SK-N-SH treated with all-trans-retinoic acid at 6 μM for 48 hours (cell line): ENCODE measurements at regions not wholly inside any gene's neighbourhood (a gene's known extent, or its start where the extent isn't known, plus 50 kb on each side); places are given as distances from the start of the nearest gene placed in this dataset.

Experiments
- ARNTL ChIP-seq: fragments of 450-650 bp; formaldehyde crosslinking; IDR thresholded peaks from 2 replicates; pipeline ENCODE4 v1.5.0; 2020; ENCODE audit warnings: low read depth, mild to moderate bottlenecking, moderate library complexity, borderline replicate concordance
- BACH2 ChIP-seq: fragments of 250-450 bp; sonication (Bioruptor Pico); IDR thresholded peaks from 2 replicates; pipeline ENCODE4 v1.9.0; 2021; ENCODE audit warnings: mild to moderate bottlenecking, borderline replicate concordance
- CSDC2 ChIP-seq: fragments of 250-450 bp; sonication (Bioruptor Pico); IDR thresholded peaks from 2 replicates; pipeline ENCODE4 v1.5.0; 2020; ENCODE audit warnings: mild to moderate bottlenecking, moderate library complexity
- GLIS3 ChIP-seq: fragments of 250-450 bp; sonication (Bioruptor Pico); IDR thresholded peaks from 2 replicates; pipeline ENCODE4 v1.5.0; 2020; ENCODE audit warnings: mild to moderate bottlenecking, moderate library complexity
- ISL1 ChIP-seq: fragments of 250-450 bp; sonication (Bioruptor Pico); IDR thresholded peaks from 2 replicates; pipeline ENCODE4 v2.1.2; 2022; ENCODE audit warnings: mild to moderate bottlenecking, moderate library complexity
- OSR1 ChIP-seq: fragments of 250-450 bp; sonication (Bioruptor Pico); IDR thresholded peaks from 2 replicates; pipeline ENCODE4 v1.8.0; 2022; ENCODE audit warnings: moderate library complexity, mild to moderate bottlenecking, inconsistent platforms
- RARB ChIP-seq: fragments of 250-450 bp; sonication (Bioruptor Pico); IDR thresholded peaks from 2 replicates; pipeline ENCODE4 v1.8.0; 2021; ENCODE audit warnings: mild to moderate bottlenecking, moderate library complexity
- ZC3H10 ChIP-seq: fragments of 250-450 bp; sonication (Bioruptor Pico); IDR thresholded peaks from 2 replicates; pipeline ENCODE4 v1.5.1; 2021; ENCODE audit warnings: mild to moderate bottlenecking, moderate library complexity
- ZFP3 ChIP-seq: fragments of 250-450 bp; sonication (Bioruptor Pico); IDR thresholded peaks from 2 replicates; pipeline ENCODE4 v1.5.0; 2020; ENCODE audit warnings: mild to moderate bottlenecking, moderate library complexity
- ZNF70 ChIP-seq: fragments of 450-650 bp; formaldehyde crosslinking; IDR thresholded peaks from 2 replicates; pipeline ENCODE4 v1.5.0; 2020; ENCODE audit warnings: mild to moderate bottlenecking, moderate library complexity
- TF ChIP-seq, protein P1 (sequence below): fragments of 250-450 bp; sonication (Bioruptor Pico); IDR thresholded peaks from 2 replicates; pipeline ENCODE4 v1.5.1; 2020; ENCODE audit warnings: low read depth, mild to moderate bottlenecking, moderate library complexity
- TF ChIP-seq, protein P2 (sequence below): fragments of 250-450 bp; sonication (Bioruptor Pico); IDR thresholded peaks from 2 replicates; pipeline ENCODE4 v1.8.0; 2020; ENCODE audit warnings: mild to moderate bottlenecking, moderate library complexity, borderline replicate concordance
- TF ChIP-seq, protein P3 (sequence below): fragments of 250-450 bp; sonication (Bioruptor Pico); IDR thresholded peaks from 2 replicates; pipeline ENCODE4 v1.8.0; 2021; ENCODE audit warnings: low read depth, mild to moderate bottlenecking, moderate library complexity, borderline replicate concordance
- TF ChIP-seq, protein P4 (sequence below): fragments of 250-450 bp; sonication (Bioruptor Pico); IDR thresholded peaks from 2 replicates; pipeline ENCODE4 v1.5.0; 2020; ENCODE audit warnings: mild to moderate bottlenecking, moderate library complexity

DNA sequence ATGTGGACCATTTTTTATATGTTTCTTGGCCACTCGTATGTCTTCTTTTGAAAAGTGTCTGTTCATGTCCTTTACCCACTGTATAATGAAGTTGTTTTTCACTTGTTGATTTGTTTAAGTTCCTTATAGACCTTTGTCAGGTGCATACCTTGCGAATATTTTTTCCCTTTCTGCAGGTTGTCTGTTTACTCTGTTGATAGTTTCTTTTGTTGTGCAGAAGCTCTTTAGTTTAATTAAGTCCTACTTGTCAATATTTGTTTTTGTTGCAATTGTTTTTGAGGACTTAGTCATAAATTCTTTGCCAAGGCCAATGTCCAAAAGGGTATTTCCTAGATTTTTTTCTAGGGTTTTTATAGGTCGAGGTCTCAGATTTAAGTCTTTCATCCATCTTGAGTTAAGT, 66.2 kb downstream of the UNC5CL start:
- TF ChIP-seq ARNTL (no peak), ZNF70 (CRISPR knock-in tag) (no peak), ZC3H10 (no peak), BACH2 (CRISPR knock-in tag) (no peak), ZFP3 (CRISPR knock-in tag) (no peak), RARB (CRISPR knock-in tag) (no peak), OSR1 (CRISPR knock-in tag) (no peak), ISL1 (CRISPR knock-in tag) (no peak), GLIS3 (CRISPR knock-in tag) (no peak), CSDC2 (CRISPR knock-in tag) (no peak)
- TF ChIP-seq, protein P1, sequence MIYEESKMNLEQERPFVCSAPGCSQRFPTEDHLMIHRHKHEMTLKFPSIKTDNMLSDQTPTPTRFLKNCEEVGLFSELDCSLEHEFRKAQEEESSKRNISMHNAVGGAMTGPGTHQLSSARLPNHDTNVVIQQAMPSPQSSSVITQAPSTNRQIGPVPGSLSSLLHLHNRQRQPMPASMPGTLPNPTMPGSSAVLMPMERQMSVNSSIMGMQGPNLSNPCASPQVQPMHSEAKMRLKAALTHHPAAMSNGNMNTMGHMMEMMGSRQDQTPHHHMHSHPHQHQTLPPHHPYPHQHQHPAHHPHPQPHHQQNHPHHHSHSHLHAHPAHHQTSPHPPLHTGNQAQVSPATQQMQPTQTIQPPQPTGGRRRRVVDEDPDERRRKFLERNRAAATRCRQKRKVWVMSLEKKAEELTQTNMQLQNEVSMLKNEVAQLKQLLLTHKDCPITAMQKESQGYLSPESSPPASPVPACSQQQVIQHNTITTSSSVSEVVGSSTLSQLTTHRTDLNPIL (CRISPR knock-in tag), result no peak
- TF ChIP-seq, protein P2, sequence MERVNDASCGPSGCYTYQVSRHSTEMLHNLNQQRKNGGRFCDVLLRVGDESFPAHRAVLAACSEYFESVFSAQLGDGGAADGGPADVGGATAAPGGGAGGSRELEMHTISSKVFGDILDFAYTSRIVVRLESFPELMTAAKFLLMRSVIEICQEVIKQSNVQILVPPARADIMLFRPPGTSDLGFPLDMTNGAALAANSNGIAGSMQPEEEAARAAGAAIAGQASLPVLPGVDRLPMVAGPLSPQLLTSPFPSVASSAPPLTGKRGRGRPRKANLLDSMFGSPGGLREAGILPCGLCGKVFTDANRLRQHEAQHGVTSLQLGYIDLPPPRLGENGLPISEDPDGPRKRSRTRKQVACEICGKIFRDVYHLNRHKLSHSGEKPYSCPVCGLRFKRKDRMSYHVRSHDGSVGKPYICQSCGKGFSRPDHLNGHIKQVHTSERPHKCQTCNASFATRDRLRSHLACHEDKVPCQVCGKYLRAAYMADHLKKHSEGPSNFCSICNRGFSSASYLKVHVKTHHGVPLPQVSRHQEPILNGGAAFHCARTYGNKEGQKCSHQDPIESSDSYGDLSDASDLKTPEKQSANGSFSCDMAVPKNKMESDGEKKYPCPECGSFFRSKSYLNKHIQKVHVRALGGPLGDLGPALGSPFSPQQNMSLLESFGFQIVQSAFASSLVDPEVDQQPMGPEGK (CRISPR knock-in tag), result no peak
- TF ChIP-seq, protein P3, sequence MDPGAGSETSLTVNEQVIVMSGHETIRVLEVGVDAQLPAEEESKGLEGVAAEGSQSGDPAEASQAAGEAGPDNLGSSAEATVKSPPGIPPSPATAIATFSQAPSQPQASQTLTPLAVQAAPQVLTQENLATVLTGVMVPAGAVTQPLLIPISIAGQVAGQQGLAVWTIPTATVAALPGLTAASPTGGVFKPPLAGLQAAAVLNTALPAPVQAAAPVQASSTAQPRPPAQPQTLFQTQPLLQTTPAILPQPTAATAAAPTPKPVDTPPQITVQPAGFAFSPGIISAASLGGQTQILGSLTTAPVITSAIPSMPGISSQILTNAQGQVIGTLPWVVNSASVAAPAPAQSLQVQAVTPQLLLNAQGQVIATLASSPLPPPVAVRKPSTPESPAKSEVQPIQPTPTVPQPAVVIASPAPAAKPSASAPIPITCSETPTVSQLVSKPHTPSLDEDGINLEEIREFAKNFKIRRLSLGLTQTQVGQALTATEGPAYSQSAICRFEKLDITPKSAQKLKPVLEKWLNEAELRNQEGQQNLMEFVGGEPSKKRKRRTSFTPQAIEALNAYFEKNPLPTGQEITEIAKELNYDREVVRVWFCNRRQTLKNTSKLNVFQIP (CRISPR knock-in tag), result no peak
- TF ChIP-seq, protein P4, sequence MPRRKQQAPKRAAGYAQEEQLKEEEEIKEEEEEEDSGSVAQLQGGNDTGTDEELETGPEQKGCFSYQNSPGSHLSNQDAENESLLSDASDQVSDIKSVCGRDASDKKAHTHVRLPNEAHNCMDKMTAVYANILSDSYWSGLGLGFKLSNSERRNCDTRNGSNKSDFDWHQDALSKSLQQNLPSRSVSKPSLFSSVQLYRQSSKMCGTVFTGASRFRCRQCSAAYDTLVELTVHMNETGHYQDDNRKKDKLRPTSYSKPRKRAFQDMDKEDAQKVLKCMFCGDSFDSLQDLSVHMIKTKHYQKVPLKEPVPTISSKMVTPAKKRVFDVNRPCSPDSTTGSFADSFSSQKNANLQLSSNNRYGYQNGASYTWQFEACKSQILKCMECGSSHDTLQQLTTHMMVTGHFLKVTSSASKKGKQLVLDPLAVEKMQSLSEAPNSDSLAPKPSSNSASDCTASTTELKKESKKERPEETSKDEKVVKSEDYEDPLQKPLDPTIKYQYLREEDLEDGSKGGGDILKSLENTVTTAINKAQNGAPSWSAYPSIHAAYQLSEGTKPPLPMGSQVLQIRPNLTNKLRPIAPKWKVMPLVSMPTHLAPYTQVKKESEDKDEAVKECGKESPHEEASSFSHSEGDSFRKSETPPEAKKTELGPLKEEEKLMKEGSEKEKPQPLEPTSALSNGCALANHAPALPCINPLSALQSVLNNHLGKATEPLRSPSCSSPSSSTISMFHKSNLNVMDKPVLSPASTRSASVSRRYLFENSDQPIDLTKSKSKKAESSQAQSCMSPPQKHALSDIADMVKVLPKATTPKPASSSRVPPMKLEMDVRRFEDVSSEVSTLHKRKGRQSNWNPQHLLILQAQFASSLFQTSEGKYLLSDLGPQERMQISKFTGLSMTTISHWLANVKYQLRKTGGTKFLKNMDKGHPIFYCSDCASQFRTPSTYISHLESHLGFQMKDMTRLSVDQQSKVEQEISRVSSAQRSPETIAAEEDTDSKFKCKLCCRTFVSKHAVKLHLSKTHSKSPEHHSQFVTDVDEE, result no peak
